HG02610 (cell line): ENCODE measurements at regions not wholly inside any gene's neighbourhood (a gene's known extent, or its start where the extent isn't known, plus 50 kb on each side); places are given as distances from the start of the nearest gene placed in this dataset.

ENCODE experiments used
- ATAC-seq: cut with Tn5 transposase; IDR thresholded peaks from one replicate; pipeline ENCODE4 v1.9.1; 2021; ENCODE audit warnings: mild to moderate bottlenecking, moderate library complexity; ENCODE audit not compliant: unreplicated experiment

- no peak for ATAC-seq
Observed at GRCh38 chrX:79645749-79646148, 278.6 kb upstream of the ITM2A start.

- no peak for ATAC-seq
Observed at GRCh38 chrX:79631526-79631925, 264.4 kb upstream of the ITM2A start.

- peak; percentile 82 for ATAC-seq
Observed at GRCh38 chrX:79630033-79631009, 263.2 kb upstream of the ITM2A start.

- ATAC-seq: no peak
Observed at GRCh38 chrX:79623098-79623762, 256.1 kb upstream of the ITM2A start.

GRCh38 chrX:79618280-79618679, 251.1 kb upstream of the ITM2A start:
- no peak for ATAC-seq

- ATAC-seq: no peak
Observed at GRCh38 chrX:79604364-79604763, 237.2 kb upstream of the ITM2A start.

- no peak for ATAC-seq
Observed at GRCh38 chrX:79601341-79602131, 234.4 kb upstream of the ITM2A start.

GRCh38 chrX:79592259-79592658, 225.1 kb upstream of the ITM2A start:
- ATAC-seq: no peak

GRCh38 chrX:79588233-79588632, 221.1 kb upstream of the ITM2A start:
- ATAC-seq: no peak

GRCh38 chrX:79573760-79574159, 206.6 kb upstream of the ITM2A start:
- no peak for ATAC-seq

- ATAC-seq: no peak
Observed at GRCh38 chrX:79572566-79572965, 205.4 kb upstream of the ITM2A start.

- no peak for ATAC-seq
Observed at GRCh38 chrX:79570524-79571240, 203.5 kb upstream of the ITM2A start.

- ATAC-seq: no peak
Observed at GRCh38 chrX:79568309-79568708, 201.2 kb upstream of the ITM2A start.

GRCh38 chrX:79564362-79564761, 197.2 kb upstream of the ITM2A start:
- ATAC-seq: no peak

GRCh38 chrX:79559290-79559689, 192.2 kb upstream of the ITM2A start:
- ATAC-seq: no peak

GRCh38 chrX:79557212-79557611, 190.1 kb upstream of the ITM2A start:
- ATAC-seq: no peak

- no peak for ATAC-seq
Observed at GRCh38 chrX:79556800-79557199, 189.7 kb upstream of the ITM2A start.

GRCh38 chrX:79530310-79531108, 163.4 kb upstream of the ITM2A start:
- no peak for ATAC-seq

GRCh38 chrX:79524642-79525041, 157.5 kb upstream of the ITM2A start:
- ATAC-seq: no peak

- ATAC-seq: no peak
Observed at GRCh38 chrX:79515529-79515928, 148.4 kb upstream of the ITM2A start.
